ENCODE measurements at regions not wholly inside any gene's neighbourhood (a gene's known extent, or its start where the extent isn't known, plus 50 kb on each side); places are given as distances from the start of the nearest gene placed in this dataset.

DNA sequence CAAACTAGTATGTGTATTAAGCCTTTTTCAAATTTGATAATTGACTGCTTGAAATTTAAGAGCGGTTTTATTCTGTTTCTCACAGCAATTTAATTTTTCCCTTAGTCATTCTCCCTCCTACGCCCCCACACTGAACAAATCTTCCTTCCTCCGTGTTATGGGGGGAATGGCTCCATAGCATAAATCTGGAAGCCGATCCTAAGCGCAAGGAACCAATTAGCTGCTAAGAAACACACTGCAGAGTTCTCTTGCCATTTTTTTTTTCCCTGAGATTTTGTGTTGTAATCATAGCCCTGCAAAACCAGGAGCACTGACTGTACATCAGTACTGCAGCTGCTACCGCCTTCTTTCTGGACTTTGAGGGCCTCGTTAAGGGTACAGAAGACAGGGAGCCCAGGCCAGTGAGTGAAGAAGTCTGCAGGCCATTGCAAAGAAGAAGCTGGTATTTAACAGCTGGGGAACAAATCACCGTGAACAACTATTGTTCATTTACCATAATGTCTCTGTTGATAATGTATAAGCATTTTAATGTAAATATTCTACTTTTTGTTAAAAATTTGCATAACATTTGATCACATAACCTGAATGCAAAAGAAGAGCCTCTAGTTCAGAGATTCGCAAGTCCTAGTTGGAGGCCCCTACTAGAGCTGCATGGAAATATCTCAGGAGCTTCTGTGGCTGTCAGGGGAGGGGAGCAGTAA lies 264.0 kb downstream of the LRATD1 start:
- H2AFZ ChIP-seq (ENCODE audit: control insufficient read depth, low read depth, low read length): no peak overlapping the region

DNA sequence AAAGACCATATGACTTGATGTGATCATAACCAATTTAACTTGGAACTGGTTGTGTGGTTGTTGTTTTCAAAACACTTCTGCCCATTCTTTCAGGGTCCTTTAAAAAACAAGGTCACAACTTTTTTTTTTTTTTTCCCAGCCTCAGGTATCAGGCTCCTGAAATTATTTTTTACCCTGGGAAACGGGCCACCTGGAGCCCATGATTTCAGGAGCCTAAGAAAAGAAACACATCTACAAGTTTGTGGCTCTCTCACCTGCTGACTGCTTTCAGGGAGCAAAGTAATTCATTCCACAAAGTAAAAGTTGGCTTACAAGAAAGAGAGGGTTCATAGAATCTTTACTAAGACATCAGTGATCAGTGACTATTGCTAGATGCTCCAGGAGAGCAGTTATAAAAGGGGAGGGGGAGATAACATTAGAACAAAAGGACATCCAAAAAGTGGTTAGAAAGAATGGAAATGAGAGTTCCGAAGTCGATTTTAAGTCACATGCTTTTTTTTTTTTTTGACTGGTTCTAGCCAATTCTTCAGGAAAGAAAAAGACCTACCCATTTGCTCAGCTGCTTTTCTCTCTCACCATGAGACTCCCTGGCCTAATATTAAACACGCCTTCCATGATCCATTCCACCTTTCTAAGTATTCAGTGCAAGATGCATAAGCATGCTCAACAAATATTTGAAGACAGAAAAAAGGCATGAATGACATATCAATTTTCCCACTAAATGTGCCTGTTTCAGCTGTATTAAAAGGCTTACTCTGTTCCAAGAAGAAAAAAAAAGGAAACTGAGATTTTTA lies 267.3 kb downstream of the LRATD1 start:
- Histone ChIP-seq H4K20me1 (ENCODE audit: control insufficient read depth, insufficient read depth) (no peaks in the 10 kb centered on the region), H3K27ac (ENCODE audit: control insufficient read depth, insufficient read depth) (no peak overlapping the region), H3K4me1 (ENCODE audit: control insufficient read depth, insufficient read depth, low read length) (no peaks in the 10 kb centered on the region), H3K4me3 (no peak overlapping the region), H3K9me3 (replicated peaks; ENCODE audit: control insufficient read depth, insufficient read depth, low read length) (no peaks in the 10 kb centered on the region), H3K79me2 (ENCODE audit: control insufficient read depth, insufficient read depth, low read length) (no peaks in the 10 kb centered on the region), H3K4me2 (ENCODE audit: control insufficient read depth, insufficient read depth) (no peak overlapping the region), H3K9ac (ENCODE audit: control insufficient read depth, insufficient read depth, low read length) (no peak overlapping the region), H2AFZ (ENCODE audit: control insufficient read depth, low read depth, low read length) (no peak overlapping the region), H3K27me3 (replicated peaks in 1 of 2; ENCODE audit: control insufficient read depth in 2 of 2, insufficient read depth in 2 of 2, low read length in 1 of 2) (no peaks in the 10 kb centered on the region), H3K36me3 (ENCODE audit: control insufficient read depth in 2 of 2, insufficient read depth in 2 of 2, low read length in 1 of 2) (no peaks in the 10 kb centered on the region)
- FAIRE-seq (no peak), DNase-seq (ENCODE audit: low read depth, low spot score) (no peak), ATAC-seq (no peak)
- POLR2A ChIA-PET: interaction anchor here (1.0 kb wide), 1 partner anchor 56 kb away, joined by 3 read pairs; no protein-coding TSS in a partner anchor
- 13% methylated on average over 4 of the region's 4 CpGs for WGBS (ENCODE audit: insufficient coverage, insufficient replicate concordance, low lambda C conversion rate, missing lambda C conversion rate)
- CTCF ChIA-PET: interaction anchor here (1.1 kb wide), 1 partner anchor 13 kb away, joined by 4 read pairs; no protein-coding TSS in a partner anchor
- SMC1A ChIA-PET (ENCODE audit: uncharacterized antibody, unreplicated experiment): no interaction called here
- no peak for TF ChIP-seq MYC (IDR thresholded peaks at IDR 0.05; ENCODE audit: insufficient read depth, insufficient read length, insufficient replicate concordance, low read length, severe bottlenecking)
- TF ChIP-seq SREBF2 (IDR thresholded peaks at IDR 0.05; ENCODE audit: low read length): no peak
- TF ChIP-seq, protein P1, sequence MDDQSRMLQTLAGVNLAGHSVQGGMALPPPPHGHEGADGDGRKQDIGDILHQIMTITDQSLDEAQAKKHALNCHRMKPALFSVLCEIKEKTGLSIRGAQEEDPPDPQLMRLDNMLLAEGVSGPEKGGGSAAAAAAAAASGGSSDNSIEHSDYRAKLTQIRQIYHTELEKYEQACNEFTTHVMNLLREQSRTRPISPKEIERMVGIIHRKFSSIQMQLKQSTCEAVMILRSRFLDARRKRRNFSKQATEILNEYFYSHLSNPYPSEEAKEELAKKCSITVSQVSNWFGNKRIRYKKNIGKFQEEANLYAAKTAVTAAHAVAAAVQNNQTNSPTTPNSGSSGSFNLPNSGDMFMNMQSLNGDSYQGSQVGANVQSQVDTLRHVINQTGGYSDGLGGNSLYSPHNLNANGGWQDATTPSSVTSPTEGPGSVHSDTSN (IDR thresholded peaks at IDR 0.05; ENCODE audit: insufficient replicate concordance, low read depth, low read length): no peak
- no peak for TF ChIP-seq MTA3 (IDR thresholded peaks at IDR 0.05; ENCODE audit: borderline replicate concordance, low read length)
- TF ChIP-seq, protein P2, sequence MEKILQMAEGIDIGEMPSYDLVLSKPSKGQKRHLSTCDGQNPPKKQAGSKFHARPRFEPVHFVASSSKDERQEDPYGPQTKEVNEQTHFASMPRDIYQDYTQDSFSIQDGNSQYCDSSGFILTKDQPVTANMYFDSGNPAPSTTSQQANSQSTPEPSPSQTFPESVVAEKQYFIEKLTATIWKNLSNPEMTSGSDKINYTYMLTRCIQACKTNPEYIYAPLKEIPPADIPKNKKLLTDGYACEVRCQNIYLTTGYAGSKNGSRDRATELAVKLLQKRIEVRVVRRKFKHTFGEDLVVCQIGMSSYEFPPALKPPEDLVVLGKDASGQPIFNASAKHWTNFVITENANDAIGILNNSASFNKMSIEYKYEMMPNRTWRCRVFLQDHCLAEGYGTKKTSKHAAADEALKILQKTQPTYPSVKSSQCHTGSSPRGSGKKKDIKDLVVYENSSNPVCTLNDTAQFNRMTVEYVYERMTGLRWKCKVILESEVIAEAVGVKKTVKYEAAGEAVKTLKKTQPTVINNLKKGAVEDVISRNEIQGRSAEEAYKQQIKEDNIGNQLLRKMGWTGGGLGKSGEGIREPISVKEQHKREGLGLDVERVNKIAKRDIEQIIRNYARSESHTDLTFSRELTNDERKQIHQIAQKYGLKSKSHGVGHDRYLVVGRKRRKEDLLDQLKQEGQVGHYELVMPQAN (conservative IDR thresholded peaks at IDR 0.05): no peak
- TF ChIP-seq SUPT20H (IDR thresholded peaks at IDR 0.05; ENCODE audit: borderline replicate concordance, control insufficient read depth, low read depth, low read length): no peak
- no peak for TF ChIP-seq RAD51 (IDR thresholded peaks at IDR 0.05)
- TF ChIP-seq TCF3 (IDR thresholded peaks at IDR 0.05; ENCODE audit: borderline replicate concordance, insufficient read depth, low read depth, low read length): no peak
- no peak for TF ChIP-seq NR2C2 (IDR thresholded peaks at IDR 0.05; ENCODE audit: borderline replicate concordance, control insufficient read depth, insufficient read length, low read depth)
- TF ChIP-seq NR2F1 (conservative IDR thresholded peaks at IDR 0.05): no peak
- no peak for TF ChIP-seq SREBF1 (IDR thresholded peaks at IDR 0.05; ENCODE audit: low read length)
- BruUV-seq (replicated peaks): no TSS peak
- RAD21 ChIA-PET (ENCODE audit: unreplicated experiment): no interaction called here
- intact Hi-C loops (cut with micrococcal nuclease; ENCODE audit: unreplicated experiment) (loop anchor here (5.0 to 10.0 kb wide), 2 partner anchors 677 to 1705 kb away; no protein-coding TSS in a partner anchor), in situ Hi-C loops (cut with MboI) (loop anchor here (5.0 to 10.0 kb wide), 2 partner anchors 682 to 1845 kb away; no protein-coding TSS in a partner anchor)

More for the DNA sequence above, 264.0 kb downstream of the LRATD1 start:
- no peaks in the 10 kb centered on the region for H3K9me3 ChIP-seq (replicated peaks; ENCODE audit: control insufficient read depth, insufficient read depth, low read length)
- no TSS peak for BruUV-seq (replicated peaks)
- no peak overlapping the region for H3K4me3 ChIP-seq
- H3K4me2 ChIP-seq (ENCODE audit: control insufficient read depth, insufficient read depth): no peak overlapping the region
- intact Hi-C loops (cut with micrococcal nuclease; ENCODE audit: unreplicated experiment): no loop called here
- RAD21 ChIA-PET (ENCODE audit: unreplicated experiment): interaction anchor here (1.0 kb wide), 1 partner anchor 681 kb away, joined by 3 read pairs; no protein-coding TSS in a partner anchor
- no peak for TF ChIP-seq PML (IDR thresholded peaks at IDR 0.05; ENCODE audit: low read length)
- TF ChIP-seq SMARCA5 (IDR thresholded peaks at IDR 0.05): no peak
- no peaks in the 10 kb centered on the region for H4K20me1 ChIP-seq (ENCODE audit: control insufficient read depth, insufficient read depth)
- FAIRE-seq (no peak), ATAC-seq (no peak), DNase-seq (ENCODE audit: low read depth, low spot score) (no peak)
- H3K4me1 ChIP-seq (ENCODE audit: control insufficient read depth, insufficient read depth, low read length): no peaks in the 10 kb centered on the region
- no peak overlapping the region for H3K27ac ChIP-seq (ENCODE audit: control insufficient read depth, insufficient read depth)
- no peaks in the 10 kb centered on the region for H3K27me3 ChIP-seq (replicated peaks in 1 of 2; ENCODE audit: control insufficient read depth in 2 of 2, insufficient read depth in 2 of 2, low read length in 1 of 2)
- CTCF ChIA-PET: no interaction called here
- H3K79me2 ChIP-seq (ENCODE audit: control insufficient read depth, insufficient read depth, low read length): no peaks in the 10 kb centered on the region
- H3K36me3 ChIP-seq (ENCODE audit: control insufficient read depth in 2 of 2, insufficient read depth in 2 of 2, low read length in 1 of 2): no peaks in the 10 kb centered on the region
- POLR2A ChIA-PET: no interaction called here
- 51% methylated on average over 9 of the region's 9 CpGs for WGBS (ENCODE audit: insufficient coverage, insufficient replicate concordance, low lambda C conversion rate, missing lambda C conversion rate)
- in situ Hi-C loops (cut with MboI): no loop called here
- SMC1A ChIA-PET (ENCODE audit: uncharacterized antibody, unreplicated experiment): interaction anchor here (1.5 kb wide), 1 partner anchor 14 kb away, joined by 7 read pairs; no protein-coding TSS in a partner anchor
- no peak overlapping the region for H3K9ac ChIP-seq (ENCODE audit: control insufficient read depth, insufficient read depth, low read length)

Data from GM12878 (cell line).